Dedifferentiated amniotic fluid mesenchymal stem cell (primary cell): ENCODE measurements at regions not wholly inside any gene's neighbourhood (a gene's known extent, or its start where the extent isn't known, plus 50 kb on each side); places are given as distances from the start of the nearest gene placed in this dataset.
"Not testable (repeated sequence)": the region's sequence is repeated elsewhere in the genome, so short reads cannot be mapped to it uniquely, and the experiment has no call there.

Experiments used
- DNase-seq: peaks from one replicate; pipeline ENCODE4 v3.0.0-alpha.2; 2016; ENCODE audit errors: extremely low spot score

DNA sequence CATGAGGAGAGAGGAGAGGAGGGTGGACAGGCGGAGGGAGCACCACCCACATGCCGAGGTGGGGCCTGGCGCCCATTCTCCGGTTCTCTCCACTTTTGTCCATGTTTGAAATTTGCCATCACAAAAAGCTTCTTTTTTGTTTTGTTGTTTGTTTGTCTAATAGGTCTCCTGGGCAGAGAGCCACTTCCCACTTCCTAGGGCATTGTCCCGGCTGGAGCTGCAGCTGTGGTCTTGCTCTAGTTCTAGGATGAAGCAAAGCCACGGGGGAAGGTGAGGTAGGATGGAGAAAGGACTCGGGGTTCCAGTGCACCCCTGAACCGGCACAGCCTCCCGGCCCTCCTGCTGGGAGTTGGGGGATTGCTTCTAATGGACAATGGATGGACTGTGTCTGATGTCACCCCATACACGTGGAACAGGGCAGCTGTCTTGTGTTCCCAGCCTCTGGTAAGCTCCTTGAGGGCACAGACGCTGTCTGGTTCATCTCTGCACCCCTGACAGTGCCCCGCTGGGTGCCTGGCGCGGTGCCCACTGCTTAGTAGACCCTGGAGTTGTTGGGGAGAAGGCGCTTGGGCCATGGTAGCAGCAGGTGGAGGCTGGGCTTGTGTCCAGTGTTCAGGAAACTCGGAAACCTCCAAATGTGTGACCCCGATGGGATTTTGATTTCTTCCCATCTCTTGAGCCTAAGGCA lies 278.4 kb downstream of the NDUFA10 start:
- no peak for DNase-seq

DNA sequence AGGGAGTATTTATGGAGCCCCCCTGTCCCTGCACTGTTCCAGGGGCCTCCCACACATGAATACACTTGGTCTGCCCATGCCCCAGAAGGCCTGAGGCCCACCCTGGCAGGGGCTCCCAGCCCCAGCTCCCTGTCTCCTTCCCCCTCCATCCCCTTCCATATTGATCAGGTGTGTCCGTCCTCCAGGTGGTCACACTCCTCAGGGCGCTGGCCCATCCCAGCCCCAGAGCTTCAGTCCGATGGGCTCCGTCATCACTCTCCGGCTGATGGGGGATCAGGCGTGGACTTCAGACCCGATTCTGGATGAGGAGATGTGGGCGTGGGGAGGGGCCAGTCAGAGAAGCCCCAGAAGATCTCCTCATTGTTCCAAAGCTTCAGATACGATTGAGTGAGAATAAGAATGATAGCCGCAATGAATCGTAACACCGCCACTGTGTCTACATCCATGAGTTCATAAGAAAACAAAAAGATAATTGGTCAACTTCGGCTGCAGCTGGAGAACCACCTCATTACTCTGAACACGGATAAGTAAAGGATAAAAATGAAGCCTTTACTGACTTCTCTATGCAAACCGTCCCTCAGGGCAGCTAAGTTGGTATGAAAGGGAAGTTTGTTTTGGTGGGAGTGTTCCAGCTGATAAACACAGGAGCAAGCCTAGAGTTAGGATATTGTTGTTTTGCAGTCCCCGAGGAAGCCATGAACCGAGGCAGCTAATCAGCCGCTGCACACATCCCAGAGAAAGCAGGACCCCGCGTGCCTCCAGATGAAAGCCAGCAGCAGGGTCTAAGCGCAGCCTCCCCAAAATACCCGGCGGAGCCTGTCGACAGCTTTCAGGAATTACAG lies 279.5 kb downstream of the NDUFA10 start:
- no peak for DNase-seq

DNA sequence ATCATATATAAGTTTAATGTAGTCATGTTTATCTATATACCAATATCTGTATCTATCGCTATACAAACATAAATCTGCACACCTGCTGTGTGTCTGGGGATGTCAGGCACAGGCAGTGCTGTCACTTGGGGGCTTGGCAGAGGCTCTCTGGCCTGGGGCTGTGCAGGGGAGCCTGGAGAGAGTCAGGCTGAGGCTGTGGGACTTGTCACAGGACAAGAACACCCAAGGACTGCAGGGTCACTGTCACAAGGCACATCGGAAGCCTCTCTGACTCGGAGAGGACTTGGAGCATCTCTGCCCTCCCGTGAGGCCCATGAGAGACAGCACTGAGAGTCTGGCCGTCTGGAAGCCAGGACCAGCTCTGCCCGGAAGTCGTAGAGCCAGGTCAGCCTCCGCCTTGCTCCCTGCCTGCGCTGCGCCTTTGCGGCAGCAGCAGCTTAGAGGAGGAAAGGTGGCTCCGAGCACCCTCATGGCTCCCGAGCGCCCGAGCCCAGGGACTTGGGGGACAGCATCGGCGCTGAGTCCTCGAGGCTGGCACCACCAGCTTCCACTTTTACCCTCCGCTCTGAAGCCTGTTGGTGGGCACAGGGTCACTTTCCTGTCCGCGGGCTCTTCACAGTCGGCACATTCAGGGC lies 280.3 kb downstream of the NDUFA10 start:
- no peak for DNase-seq

DNA sequence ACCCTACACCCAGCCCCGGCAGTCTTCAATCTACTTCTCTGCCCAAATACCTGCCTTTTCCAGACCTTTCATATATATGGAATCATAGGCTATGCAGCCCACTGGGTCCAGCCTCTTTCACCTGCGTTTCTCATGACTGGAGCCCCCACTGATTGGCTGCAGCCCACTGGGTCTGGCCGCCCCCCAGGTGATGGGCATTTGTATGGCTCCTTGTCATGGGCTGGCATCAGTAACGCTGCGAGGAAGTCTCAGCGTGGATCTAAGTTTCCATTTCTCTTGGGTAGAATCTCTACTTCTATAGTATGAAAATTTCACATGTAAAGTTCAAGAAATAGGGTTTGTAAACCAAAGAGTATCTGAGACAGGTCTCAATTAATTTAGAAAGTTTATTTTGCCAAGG lies 281.9 kb downstream of the NDUFA10 start:
- DNase-seq, result no peak

DNA sequence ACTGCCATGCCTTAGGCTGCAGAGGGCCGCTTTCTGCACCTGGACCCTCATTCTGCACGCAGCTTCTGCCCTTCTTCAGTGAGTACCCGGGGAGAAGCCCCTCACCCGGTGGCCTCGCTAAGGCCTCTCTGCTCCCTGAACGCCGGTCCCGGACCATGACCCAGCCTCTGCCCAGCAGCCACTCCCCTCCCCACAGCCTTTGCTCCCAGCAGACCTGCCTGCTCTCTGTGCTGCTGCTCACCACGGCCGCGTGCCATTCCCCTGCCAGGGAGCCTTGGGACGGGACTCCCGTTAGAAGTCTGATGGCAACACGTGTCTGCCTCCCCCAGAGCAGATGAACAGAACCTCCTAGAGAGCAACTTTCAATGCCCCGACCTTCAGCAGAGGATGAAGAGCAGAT lies 282.8 kb downstream of the NDUFA10 start:
- DNase-seq, result no peak

DNA sequence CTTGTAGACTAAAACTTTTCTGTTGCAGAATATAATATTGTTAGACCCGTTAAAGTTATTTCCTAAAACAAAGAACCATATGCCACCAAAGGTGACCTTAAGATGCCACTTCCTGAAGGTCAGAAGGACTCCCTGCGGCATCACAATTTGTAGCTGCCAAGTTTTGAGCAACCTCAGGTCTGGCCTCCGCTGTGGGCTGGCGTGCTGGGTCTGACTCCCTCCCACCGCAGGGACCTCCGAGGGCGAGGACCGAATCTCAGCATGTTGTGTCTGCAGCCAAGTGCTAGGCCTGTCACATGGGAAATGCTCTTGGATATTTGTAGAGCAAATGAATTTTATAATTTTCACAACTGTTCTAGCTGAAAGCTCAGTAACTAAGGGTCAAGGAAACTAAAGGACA lies 285.9 kb downstream of the NDUFA10 start:
- DNase-seq, result no peak

DNA sequence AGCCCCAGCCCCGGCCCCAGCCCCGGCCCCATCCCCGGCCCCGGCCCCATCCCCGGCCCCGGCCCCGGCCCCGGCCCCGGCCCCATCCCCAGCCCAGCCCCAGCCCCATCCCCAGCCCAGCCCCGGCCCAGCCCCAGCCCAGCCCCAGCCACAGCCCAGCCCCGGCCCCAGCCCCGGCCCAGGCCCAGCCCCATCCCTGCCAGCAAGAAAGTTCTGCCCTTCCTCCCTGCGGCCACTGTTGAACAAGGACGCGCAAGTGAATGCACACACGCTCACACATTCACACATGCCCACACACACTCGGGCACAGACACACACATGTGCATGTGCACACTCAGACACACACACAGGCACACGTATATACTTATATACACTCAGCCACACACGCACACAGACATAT lies 287.0 kb downstream of the NDUFA10 start:
- DNase-seq, result no peak

DNA sequence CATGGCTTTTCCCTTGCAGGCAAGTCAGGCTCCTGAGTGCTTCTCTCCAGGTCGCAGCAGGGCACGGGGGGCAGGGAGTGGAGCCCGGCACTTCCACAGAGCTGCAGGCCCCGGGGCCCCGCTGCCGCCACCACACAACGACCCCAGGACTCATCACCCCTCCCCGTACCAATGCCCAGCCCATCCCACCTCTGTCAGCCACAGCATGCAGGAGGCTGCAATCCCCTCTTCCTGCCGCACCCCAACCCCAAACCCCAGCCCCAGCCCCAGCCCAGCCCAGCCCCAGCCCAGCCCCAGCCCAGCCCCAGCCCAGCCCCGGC lies 288.0 kb downstream of the NDUFA10 start:
- DNase-seq, result no peak

DNA sequence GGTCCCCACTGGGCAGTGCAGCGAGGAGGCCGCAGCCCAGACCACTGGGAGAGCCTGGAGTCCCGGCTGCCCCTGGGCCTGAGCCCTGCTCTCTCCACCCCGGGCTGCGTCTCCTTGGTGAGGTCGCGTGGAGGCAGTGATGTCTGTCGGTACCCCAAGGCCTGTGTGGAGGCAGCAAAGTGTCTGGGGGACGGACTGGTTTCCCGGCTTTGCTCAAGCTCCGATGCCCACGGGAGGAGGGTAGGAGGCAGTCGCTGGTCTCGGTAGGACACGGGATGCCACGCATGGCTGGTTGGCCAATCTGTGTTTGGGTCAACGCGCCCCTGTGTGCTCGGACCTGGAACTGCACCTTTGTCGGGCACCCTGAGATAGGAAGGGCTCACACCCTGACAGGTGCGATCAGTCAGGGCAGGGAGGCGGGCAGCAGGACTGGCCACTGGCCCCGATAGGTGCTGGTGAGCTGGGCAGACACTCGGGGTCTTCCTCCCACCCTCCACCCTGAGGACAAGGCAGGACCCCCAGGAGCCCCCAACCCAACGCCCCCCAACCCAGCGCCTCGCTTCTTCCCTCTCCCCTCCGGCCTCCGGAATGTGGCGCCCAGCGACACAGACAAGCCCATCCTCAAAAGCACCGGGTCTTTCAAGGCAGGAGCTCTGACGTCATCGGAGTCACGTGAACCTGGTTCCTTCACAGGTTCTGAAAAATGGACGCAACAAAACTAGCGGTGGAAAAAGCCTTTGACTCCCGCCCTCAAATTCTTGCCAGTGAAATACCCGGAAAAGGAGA lies 288.6 kb downstream of the NDUFA10 start:
- DNase-seq, result no peak

DNA sequence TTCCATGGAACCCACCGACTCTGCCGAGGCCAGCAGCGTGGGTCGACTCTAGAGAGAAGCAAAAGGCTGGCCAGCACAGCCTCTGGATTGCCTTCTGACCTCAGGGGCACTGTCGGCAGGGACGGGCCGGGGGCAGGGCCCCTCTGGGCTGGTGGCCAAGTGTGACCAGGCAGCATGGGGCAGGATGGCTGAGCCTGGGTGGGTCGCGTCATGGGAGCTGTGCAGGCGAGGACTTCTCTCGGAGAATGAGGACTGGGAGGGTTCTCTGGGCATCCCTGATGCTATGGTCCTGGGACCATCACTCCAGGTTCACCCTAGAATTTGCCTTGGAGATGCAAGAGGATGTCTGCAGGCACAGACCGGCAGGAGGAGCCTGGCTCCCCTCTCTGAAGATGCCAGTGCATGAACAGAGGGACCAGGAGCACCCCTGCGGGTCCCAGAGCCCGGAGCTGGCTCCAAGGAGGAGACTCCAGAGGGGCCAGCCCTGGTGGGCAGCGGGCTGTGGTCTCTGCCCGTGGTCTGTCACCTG lies 289.2 kb downstream of the NDUFA10 start:
- DNase-seq, result no peak

DNA sequence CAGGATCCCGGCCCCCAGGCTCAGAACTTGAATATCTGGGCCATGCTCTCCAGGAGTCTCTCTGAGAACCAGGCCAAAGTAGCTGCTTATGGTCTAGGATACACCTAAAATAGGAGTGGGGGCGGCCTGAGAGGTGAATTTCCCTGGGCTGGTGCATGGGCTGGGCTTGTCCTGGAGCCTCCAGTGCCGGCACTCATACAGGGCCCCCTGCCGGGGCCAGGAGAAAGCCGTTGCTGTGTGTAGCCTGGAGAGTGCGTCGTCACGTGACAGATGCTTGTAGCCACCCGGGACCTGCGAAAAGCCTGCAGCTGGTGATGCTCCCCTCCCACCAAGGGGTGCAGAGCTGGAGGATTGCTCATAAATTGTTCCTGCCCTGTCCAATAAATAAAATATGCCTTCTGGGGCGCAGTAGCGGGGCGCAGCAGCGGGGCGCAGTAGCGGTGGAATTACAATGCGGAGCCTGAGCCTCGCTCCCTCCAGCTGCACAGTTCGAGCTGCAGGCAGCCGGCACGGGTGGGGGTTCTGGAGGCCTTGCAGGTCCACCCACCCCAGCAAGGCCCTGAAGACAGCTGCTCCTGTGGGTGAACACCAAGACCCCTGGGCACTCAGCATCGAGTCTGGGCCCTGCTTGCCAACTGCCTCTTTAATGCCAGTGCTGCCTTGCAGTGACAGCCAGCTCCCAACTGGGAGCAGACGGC lies 289.9 kb downstream of the NDUFA10 start:
- no peak for DNase-seq

DNA sequence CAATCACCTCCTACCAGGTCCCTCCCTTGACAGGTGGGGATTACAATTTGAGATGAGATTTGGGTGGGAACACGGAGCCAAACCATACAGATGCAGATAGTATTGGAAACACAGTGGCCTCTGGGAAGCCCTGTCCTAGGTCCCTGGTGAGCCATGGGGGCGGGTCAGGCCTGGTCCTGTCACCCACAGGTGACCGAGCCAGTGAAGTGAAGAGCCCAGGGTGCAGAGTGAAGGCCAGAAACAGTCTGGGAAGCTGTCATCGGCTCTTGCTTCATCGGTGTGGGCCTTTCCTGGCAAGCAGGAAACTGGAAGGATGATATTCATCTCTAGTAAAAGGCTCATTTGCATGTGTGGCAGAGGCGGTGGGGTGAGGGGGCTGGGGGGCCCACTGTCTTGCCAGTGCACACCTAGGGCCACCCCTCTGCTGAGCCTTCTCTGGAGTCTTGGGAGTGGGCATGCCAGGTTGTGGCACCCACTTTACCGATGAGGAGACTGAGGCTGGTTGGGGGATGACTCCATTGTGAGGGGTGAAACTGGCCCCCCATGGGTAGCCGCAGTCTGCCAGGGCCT lies 290.6 kb downstream of the NDUFA10 start:
- no peak for DNase-seq

DNA sequence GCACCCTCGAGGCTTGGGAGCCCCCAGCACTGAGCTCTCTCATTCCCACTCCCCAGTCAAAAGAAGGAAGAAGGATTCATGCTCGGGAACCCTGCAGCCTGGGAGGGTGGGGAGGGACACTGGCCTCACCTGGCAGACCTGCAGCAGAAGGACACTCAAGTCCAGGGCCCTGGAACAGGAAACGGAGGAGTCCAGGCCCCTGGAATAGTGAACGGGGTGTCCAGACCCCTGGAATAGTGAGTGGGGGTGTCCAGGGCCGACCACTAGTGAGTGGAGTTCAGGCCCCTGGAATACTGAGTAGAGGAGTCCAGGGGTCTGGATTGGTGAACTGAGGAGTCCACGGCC lies 292.5 kb downstream of the NDUFA10 start:
- no peak for DNase-seq

DNA sequence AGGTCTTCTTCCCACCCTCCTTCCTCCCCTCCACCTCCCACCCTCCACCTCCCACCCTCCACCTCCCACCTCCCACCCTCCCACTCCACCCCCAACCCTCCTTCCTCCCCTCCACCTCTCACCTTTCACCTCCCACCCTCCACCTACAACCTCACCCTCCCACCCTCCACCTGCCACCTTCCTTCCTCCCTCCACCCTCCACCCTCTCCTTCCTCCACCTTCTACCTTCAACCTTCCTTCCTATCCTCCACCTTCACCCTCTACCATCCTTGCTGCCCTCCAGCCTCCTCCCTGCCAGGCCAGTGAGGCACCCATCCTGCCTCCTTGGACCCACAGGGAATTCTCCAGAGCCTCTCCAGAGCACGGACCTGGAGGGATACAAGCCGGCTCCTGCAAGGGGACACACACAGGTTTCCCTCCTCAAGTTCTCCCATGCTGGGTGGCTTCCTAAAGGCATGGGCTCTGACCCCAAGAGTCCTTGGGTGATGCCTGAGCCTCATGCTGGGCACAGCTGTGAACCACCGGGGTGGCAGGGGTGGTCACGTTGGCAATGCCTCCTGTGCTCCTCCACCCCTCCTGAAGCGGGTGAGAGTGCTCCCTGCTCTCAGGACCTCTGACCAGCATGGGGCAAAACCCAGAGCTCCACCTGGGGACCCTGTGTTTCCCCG lies 293.0 kb downstream of the NDUFA10 start:
- DNase-seq, result no peak

DNA sequence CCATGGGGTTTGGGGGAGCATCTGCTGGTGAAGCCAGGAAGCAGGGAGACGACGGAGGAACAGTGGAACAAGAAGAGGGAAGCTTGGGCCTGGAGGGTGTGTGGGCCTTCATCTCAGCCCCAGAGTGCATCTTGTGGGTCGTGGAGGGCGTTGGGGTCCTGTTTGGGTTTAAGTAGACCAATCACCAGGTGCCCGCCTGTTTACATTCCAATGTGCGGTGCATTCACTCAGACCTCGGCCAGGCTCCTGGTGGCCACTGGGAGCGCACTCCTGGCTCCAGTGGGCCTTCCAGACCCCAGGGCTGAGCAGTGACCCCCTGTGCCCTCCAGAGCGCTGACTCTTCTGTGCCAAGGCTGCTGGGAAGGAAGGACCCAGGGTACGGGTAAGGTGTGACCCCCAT lies 293.7 kb downstream of the NDUFA10 start:
- no peak for DNase-seq

DNA sequence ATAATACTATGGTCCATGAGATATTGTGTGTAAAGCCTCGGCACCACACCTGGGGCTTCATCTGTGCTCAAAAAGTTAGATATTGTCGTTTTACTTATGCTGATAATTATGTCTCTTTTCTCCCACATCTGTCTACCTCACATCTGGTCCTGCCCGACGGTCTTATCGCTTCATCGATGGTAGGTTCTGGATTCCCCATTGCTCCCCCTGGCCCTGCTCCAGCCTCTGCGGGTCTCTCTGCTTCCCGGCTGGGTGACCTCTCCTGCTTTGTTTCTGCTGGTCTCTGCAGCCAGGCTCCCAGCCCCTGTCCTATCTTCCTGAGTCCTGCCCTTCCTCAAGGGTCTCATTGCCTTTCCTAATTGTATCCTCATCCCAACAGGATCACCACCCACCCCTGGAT lies 294.2 kb downstream of the NDUFA10 start:
- DNase-seq, result no peak

DNA sequence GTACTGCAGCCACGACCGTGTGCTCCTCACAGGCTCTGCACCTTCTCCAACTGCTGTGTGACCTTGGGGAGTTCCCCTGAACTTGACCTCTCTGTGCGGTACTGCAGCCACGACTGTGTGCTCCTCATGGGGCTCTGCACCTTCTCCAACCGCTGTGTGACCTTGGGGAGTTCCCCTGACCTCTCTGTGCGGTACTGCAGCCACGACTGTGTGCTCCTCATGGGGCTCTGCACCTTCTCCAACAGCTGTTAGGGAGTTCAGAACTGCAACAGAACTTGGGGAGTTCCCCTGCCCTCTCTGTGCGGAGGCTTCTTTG lies 294.6 kb downstream of the NDUFA10 start:
- not testable (repeated sequence) for DNase-seq

DNA sequence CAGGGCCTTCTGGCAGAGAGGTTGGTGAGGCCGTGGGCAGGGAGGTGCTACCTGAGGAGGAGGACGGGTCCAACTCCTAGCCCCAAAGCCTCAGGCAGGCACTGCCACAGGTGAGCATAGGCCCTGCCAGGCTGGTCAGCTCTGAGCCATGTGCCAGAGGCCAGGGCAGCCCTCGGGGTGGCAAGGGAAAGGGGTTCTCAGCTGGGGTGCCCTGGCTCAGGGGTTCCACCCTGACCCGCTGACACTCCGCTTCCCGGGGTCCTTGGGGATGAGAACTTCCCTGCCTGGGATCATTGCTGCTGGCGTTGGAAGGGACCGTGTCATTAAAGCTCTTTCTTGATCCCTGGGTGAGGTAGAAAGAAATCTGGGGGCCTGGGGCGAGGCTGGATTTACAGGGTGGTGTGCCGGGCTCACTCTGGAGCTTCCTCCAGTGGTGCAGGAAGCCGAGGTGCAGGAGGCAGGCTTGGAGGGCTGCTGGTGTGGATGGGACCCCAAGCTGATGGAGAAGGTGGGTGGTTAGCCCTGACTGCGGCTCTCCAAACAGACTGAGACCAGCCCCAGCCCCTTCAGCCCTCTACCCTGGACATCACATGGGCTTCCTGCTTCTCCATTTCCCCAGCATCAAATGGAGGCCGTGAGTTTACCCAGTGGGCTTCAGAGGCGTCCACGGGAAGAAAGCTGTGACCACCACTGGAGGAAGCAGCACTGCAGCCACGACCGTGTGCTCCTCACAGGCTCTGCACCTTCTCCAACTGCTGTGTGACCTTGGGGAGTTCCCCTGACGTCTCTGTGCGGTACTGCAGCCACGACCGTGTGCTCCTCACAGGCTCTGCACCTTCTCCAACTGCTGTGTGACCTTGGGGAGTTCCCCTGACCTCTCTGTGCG lies 295.2 kb downstream of the NDUFA10 start:
- DNase-seq, result no peak

DNA sequence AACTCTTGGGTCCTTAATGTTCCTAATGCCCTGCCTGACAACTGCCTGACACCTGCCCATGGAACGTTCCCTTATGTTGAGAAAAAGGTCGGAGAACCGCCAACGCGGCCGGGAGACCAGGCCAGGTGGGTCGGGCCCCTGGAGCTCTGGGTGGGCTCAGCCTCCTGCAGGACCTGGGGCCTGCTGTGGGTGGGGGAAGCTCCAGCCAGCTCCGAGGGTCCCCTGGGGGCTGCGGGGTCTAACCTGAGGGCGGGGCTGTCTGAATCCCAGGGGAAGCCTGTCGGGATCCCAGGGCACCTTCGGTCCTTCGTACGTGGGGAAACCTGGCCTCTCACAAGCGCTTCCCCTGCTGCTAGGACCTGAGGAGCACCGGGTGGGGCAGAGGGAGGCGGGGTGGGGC lies 296.0 kb downstream of the NDUFA10 start:
- DNase-seq, result no peak

DNA sequence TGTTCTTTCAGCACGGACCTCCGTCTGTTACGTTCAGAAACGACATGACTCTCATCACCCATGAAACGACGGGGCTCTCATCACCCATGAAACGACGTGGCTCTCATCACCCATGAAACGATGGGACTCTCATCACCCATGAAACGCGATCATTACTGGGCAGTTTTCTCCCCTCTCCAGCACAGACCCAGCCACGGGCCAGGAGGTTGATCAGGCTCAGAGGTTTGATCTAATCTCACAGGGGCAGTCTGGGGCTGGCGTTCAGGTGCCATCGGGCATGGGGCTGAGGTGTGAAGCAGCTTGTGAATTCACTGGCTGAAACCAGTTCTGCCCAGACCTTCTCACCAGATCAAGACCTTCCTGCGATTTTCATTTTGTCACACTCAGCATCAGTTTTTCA lies 296.4 kb downstream of the NDUFA10 start:
- DNase-seq, result no peak
